Hepatic stellate cell (primary cell): ENCODE measurements at regions not wholly inside any gene's neighbourhood (a gene's known extent, or its start where the extent isn't known, plus 50 kb on each side); places are given as distances from the start of the nearest gene placed in this dataset.

Experiments
- DNase-seq: peaks from one replicate; pipeline ENCODE4 v3.0.0; 2011; ENCODE audit warnings: low spot score

DNA sequence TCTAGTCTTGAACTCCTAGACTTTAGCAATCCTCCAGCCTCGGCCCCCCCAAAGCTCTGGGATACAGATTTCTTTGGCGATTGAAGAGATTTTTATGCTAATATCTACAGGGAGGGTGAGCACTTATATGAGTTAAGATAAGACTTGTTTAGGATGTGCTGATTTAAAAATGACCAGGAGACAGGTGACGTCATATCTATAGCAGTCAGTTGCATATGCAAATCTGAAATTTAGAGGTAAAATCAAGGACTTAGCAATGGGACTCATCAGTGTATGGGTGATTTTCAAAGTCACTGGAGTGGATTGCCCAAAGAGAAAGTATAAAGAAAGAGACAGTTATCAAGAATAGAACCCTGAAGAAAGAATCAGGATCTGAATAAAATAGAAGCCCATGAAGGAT is 394.5 kb downstream of the ADGRL2 start:
- DNase-seq: no peak

- DNase-seq: no peak
Measured at GRCh38 chr1:82185084-82185483, 384.4 kb downstream of the ADGRL2 start.

DNA sequence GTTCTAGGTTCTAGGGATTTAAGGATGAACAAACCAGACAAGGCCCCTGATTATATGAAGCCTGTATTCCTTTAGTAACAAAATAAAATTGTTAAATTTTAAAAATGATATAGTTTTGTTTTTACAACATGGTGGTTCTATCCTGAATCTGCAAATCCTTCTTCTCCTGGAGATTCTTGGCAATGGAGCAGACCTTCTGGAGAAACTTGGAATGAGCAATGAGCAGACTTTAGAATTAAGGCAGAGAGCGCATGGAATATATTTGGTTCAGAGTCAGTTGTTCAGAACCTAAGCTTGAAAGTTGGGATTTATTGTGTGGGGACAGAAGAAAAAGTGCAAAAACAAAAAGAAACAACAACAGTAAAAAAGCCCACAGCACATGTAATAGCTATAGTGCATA is 381.1 kb downstream of the ADGRL2 start:
- no peak for DNase-seq

- DNase-seq: no peak
Measured at GRCh38 chr1:82179131-82179530, 378.4 kb downstream of the ADGRL2 start.

- DNase-seq: no peak
Measured at GRCh38 chr1:82177192-82177591, 376.5 kb downstream of the ADGRL2 start.

- no peak for DNase-seq
Measured at GRCh38 chr1:82171955-82172354, 371.2 kb downstream of the ADGRL2 start.

DNA sequence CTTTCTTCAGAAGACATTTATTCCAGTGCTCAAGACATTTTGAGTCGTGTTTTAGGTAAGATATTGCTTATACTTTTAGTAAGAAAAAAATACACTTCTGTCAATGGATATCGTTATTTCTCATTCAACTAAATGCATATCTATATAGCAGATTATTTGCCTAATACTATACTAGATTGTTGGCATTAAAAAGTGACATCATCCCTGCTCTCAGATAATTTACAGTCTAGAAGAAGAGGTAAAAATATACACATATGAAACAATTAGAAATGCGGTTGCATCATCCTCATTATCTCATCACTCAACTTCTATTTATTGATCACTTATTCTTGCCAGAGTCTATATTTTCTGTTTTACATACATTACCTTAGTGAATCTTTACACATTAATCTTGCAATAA is 367.7 kb downstream of the ADGRL2 start:
- no peak for DNase-seq

DNA sequence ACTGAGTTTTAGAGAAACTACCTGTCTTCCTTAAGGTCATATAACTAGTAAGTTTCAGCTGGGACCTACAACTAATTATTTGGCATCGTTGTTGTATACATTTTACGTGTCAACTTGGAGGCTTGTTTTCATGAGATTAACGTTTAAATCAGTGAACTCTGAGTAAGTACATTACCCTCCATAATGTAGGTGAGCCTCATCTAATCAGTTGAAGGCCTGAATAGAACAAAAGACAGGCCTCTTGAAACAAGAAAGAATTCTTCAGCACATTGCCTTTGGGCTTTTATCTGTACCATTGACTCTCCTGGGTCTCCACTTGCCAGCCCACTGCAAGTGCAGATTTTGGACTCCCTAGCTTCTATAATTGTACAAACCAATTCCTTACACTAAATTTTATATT is 364.6 kb downstream of the ADGRL2 start:
- no peak for DNase-seq

DNA sequence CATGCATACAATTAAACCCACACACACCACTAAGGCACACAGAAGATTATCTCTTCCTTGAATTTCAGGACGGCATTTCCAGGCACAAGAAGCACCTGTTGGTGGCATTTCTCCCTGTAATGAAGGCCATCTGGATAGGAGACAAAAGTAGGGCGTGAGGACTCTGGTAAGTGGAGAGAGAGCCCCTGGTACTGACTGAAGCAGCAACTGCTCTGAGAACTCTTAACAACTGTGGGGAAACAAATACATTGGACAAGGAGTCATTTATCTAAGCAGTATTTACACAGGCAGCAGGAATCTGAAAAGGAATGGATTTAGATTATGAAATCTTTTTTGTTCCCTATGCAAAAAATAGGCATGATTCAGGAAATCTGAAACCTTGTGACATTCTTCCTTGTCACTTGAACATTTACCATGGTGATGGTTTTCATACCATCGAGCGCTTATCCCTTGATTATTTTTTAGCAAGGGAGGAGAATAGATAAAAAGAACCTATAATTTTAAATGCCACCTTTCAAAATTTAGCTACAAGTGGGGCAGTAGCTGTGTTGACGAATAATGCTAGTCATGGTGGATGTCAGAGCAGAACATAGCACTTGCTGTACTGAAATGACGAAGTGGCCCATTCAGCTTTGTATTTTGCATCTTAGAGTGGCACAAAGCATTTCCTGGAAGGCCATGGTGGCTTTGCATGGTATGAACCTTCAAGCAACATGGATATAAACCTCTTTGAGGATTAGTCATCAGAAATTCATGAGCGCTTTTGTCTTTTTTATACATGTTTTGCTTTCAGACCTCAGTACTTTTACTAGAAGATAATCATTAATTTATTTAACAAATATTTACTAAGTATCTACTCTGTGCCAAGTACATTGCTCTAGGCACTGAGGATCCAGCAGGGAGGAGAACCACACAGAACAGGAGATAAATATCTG is 362.0 kb downstream of the ADGRL2 start:
- DNase-seq: no peak

DNA sequence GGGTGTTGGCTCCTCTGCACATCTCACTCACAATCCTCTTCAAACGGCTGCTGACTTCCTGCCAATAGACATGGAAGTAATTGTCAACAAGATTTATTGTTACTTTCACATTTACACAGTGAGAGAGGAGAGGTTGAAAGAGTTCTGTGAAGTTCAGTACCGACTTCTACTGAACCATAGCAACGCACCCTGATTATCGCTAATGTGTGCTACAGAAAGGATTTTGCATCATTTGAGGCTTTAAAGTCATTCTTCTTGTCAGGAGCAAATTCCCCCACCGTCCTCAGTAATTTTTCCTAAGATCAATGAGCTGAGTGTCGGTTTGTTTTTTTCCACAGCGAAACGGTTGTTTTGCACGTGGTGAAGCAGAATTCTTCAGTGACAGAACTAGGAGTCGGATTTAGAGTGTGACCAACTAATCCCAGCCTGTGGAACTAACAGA is 361.0 kb downstream of the ADGRL2 start:
- no peak for DNase-seq

GRCh38 chr1:82160903-82161302 is 360.2 kb downstream of the ADGRL2 start:
- DNase-seq: no peak

DNA sequence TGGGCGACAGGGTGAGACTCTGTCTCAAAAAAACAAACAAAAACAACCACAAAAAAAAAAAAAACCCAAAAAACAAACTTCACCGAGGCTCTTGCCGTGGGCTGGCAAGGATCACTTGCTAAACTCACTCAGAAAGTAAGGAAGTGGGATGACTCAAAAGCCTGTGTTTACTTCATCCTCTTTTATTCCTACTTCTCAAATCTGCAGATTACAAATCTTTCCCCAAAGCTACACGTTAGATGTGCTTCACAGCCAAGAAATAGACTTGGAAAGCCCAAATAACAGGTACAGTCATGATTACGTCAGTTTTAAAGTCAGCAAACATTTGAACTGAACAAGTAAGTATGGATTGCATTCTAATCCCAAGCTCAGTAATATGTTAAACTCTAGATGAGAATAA is 359.3 kb downstream of the ADGRL2 start:
- DNase-seq: no peak

GRCh38 chr1:82158981-82159380 is 358.2 kb downstream of the ADGRL2 start:
- no peak for DNase-seq

- no peak for DNase-seq
Measured at GRCh38 chr1:82154219-82154970, 353.7 kb downstream of the ADGRL2 start.

GRCh38 chr1:82153752-82154151 is 353.0 kb downstream of the ADGRL2 start:
- DNase-seq: no peak

GRCh38 chr1:82153272-82153629 is 352.5 kb downstream of the ADGRL2 start:
- no peak for DNase-seq

DNA sequence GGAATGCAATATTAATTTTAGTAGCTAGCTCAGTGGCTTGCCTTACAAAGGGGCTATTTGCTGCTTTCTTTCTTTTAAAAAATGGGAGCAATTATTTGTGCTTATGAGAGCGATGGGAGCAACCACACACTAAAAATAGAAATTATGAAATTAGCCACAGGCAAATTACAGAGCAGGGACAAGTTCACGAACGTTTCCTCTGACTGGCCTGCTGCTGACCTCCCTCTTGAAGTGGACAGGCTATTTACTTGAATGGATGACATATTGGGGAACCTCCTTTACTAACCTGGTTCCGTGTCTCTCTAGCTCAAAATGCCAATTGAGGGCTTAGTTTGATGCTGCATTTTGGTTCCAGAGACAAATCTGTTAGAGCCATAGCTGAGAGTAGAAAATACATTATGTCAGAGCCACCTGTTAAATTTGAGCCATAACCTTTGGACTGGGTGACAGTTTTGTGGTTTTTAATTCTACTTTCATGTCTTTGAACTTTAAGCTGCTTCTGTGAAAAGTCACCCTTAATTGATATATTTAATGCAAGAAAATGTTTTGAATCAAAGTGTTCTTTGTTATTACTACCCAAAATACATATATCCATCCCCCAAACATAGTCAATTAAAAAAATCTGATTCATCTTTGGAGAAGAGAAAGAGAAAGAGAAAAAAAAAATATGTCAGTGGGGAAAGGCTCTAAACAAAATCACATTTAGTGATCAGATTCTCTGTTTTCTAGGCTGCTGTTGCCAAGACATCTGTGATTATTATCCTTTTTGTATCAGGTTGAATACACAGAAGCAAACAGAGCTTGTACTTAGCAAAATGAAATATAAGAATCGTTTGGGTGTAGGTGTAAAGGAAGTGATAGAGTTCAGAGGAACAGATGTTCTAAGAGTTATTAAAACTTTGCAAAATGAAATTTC is 351.9 kb downstream of the ADGRL2 start:
- no peak for DNase-seq

DNA sequence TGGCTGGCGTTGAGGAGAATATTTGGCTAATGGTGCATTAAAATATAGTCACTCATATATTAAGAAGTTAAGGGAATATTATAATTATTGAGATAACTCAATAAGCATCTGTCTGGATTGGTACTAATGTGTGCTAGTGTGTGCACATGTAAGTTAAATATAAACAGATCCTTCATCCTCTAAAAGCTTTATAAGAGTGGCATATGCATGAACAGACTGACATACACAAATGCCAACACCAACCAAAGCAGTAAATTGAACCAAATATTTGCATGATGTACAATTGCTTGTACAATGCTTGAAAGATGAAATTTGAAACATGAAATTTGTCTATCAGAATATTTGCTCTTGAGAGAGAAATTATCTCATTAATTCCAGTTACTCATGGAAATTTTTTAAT is 344.9 kb downstream of the ADGRL2 start:
- no peak for DNase-seq

DNA sequence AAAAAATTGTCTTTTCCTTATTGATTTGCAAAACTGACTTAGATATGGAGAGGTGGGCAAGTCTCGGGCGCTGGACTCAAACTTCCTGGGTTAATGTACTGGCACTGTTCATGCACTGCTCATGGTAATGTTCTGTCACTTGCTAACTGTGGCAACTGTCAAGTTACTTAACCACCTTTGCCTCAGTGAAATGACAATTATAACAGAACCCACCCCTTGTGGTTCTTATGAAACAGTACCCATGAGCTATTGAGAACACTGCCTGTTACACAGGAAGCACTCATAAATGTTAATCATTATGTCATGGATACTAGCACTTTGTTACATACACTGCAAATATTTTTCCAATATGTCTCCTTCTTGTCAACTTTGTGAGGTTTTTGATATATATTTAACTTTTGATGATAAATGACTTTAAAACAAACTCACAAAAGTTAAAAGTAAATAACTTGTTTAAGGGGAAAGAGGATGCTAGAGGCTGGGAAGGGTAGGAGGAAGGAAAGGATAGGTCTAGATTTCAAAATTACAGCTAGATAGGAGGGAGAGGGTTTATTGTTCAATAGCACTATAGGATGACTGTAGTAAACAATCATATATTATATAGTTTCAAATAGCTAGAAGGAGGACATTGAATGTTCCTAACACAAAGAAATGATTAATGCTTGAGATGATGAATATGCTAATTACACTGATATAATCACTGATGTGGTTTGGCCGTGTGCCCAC is 342.5 kb downstream of the ADGRL2 start:
- no peak for DNase-seq

- DNase-seq: no peak
Measured at GRCh38 chr1:82141390-82141789, 340.7 kb downstream of the ADGRL2 start.

GRCh38 chr1:82139751-82140468 is 339.2 kb downstream of the ADGRL2 start:
- DNase-seq: no peak
